ENCODE measurements at regions not wholly inside any gene's neighbourhood (a gene's known extent, or its start where the extent isn't known, plus 50 kb on each side); places are given as distances from the start of the nearest gene placed in this dataset.
A peak's percentile ranks its signal among the peaks of the same experiment; 100 is the strongest.

- Mint-ChIP-seq H3K27ac (ENCODE audit: unreplicated experiment) (no peak overlapping the region), H3K4me1 (ENCODE audit: low read depth, unreplicated experiment) (no peaks in the 10 kb centered on the region), H3K9me3 (ENCODE audit: low read depth, unreplicated experiment) (no peaks in the 10 kb centered on the region), H3K27me3 (ENCODE audit: unreplicated experiment) (no peaks in the 10 kb centered on the region), H3K4me3 (ENCODE audit: low read depth, unreplicated experiment) (no peak overlapping the region), H3K36me3 (ENCODE audit: insufficient read depth, unreplicated experiment) (no peaks in the 10 kb centered on the region)
- DNase-seq, result no peak
- intact Hi-C loops (cut with micrococcal nuclease; ENCODE audit: unreplicated experiment), result no loop called here
- TF ChIP-seq, protein P1, sequence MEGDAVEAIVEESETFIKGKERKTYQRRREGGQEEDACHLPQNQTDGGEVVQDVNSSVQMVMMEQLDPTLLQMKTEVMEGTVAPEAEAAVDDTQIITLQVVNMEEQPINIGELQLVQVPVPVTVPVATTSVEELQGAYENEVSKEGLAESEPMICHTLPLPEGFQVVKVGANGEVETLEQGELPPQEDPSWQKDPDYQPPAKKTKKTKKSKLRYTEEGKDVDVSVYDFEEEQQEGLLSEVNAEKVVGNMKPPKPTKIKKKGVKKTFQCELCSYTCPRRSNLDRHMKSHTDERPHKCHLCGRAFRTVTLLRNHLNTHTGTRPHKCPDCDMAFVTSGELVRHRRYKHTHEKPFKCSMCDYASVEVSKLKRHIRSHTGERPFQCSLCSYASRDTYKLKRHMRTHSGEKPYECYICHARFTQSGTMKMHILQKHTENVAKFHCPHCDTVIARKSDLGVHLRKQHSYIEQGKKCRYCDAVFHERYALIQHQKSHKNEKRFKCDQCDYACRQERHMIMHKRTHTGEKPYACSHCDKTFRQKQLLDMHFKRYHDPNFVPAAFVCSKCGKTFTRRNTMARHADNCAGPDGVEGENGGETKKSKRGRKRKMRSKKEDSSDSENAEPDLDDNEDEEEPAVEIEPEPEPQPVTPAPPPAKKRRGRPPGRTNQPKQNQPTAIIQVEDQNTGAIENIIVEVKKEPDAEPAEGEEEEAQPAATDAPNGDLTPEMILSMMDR (IDR thresholded peaks at IDR 0.05; ENCODE audit: unreplicated experiment), result no peak
- CTCF ChIA-PET, result interaction anchor here (1.3 kb wide), 1 partner anchor 11 kb away, joined by 3 read pairs; no protein-coding TSS in a partner anchor
- no TSS peak for BruUV-seq (replicated peaks)
These were observed 119.9 kb upstream of the PLEKHG7 start for GRCh38 chr12:92582893-92583292.

DNA sequence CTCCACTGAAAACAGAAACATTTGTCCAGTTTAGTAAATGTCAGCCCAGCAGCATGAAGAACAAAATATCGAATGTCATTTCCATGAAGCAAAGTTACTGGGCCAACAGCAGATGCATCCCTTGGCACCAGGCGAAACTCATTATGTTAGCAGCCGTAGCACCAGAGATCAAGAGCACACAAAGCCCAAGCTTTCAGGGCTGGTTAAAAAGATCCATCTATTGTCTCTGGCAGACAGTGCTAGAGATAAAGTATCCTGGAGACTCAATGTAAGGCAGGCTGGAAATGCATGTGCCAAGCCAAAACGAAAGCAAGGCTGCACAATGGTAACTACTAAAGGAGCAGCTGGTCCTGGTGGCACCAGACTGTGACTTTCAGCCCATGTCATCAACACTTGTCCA is 120.3 kb upstream of the PLEKHG7 start:
- H3K9me3 Mint-ChIP-seq (ENCODE audit: low read depth, unreplicated experiment), result no peaks in the 10 kb centered on the region
- DNase-seq, result no peak
- TF ChIP-seq, protein P1 (IDR thresholded peaks at IDR 0.05; ENCODE audit: unreplicated experiment), result no peak
- no peaks in the 10 kb centered on the region for H3K27me3 Mint-ChIP-seq (ENCODE audit: unreplicated experiment)
- no TSS peak for BruUV-seq (replicated peaks)
- CTCF ChIA-PET, result interaction anchor here (1.3 kb wide), 1 partner anchor 12 kb away, joined by 3 read pairs; no protein-coding TSS in a partner anchor
- no peaks in the 10 kb centered on the region for H3K36me3 Mint-ChIP-seq (ENCODE audit: insufficient read depth, unreplicated experiment)
- H3K4me1 Mint-ChIP-seq (ENCODE audit: low read depth, unreplicated experiment), result no peaks in the 10 kb centered on the region
- H3K4me3 Mint-ChIP-seq (ENCODE audit: low read depth, unreplicated experiment), result no peak overlapping the region
- H3K27ac Mint-ChIP-seq (ENCODE audit: unreplicated experiment), result no peak overlapping the region
- intact Hi-C loops (cut with micrococcal nuclease; ENCODE audit: unreplicated experiment), result no loop called here

DNA sequence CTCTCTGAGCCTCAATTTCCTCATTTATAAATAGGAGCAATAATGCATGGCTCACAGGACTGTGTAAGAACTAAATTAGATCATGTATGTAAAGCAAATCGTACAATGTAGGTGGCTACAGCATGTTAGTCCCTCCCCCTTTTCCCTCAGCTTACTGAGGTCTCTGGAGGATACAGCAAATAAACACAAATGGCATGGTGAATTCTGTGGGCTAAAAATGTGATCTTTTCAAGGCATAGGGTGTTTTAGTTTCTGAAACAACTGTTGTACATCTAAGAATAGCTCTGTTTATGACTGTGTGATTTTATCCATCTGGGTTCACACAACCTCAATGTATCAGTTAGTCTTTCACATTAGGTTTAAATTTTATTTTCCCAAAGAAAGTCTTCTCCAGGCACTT is 121.2 kb upstream of the PLEKHG7 start:
- TF ChIP-seq, protein P1 (IDR thresholded peaks at IDR 0.05; ENCODE audit: unreplicated experiment), result no peak
- DNase-seq, result no peak
- H3K4me3 Mint-ChIP-seq (ENCODE audit: low read depth, unreplicated experiment), result no peak overlapping the region
- CTCF ChIA-PET, result interaction anchor here (0.6 kb wide), 1 partner anchor 769 kb away, joined by 3 read pairs; no protein-coding TSS in a partner anchor
- intact Hi-C loops (cut with micrococcal nuclease; ENCODE audit: unreplicated experiment), result no loop called here
- H3K9me3 Mint-ChIP-seq (ENCODE audit: low read depth, unreplicated experiment), result no peaks in the 10 kb centered on the region
- no peaks in the 10 kb centered on the region for H3K4me1 Mint-ChIP-seq (ENCODE audit: low read depth, unreplicated experiment)
- BruUV-seq (replicated peaks), result no TSS peak
- H3K36me3 Mint-ChIP-seq (ENCODE audit: insufficient read depth, unreplicated experiment), result no peaks in the 10 kb centered on the region
- no peak overlapping the region for H3K27ac Mint-ChIP-seq (ENCODE audit: unreplicated experiment)
- no peaks in the 10 kb centered on the region for H3K27me3 Mint-ChIP-seq (ENCODE audit: unreplicated experiment)

DNA sequence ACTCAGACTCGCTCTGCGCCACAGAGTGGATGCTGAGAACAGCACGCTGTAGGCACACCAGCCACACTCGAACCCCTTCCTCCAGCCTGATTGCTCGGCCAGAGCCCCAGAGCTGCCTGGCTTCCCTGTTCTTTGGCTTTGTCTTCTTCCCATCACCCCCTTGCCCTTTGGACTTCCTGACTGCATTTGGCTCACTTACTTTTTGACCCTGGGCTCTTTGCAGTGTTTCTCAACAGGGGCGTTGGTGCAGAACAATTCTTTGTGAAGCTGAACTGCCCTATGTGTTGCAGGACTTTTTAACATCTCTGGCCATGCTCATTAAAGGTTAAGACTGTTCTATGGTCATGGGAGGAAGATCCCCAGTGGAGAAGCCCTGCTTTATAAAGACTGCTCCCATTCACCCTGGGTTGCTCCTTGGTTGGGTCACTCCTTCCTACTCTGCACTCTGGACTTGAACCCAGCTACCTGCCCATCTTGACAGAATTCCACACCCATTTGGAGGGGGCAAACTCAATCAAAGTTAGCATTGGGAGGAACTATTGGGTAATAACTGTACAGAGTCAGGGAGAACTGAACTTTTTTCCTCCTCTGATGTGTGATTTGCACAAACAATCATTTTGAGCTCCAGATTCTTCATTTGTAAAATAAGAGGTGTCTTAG is 127.7 kb upstream of the PLEKHG7 start:
- DNase-seq, result peak; percentile 30
- BruUV-seq (replicated peaks), result no TSS peak
- CTCF ChIA-PET, result interaction anchor here (0.6 to 1.2 kb wide), 4 partner anchors 33 to 1013 kb away, joined by 3 to 5 read pairs (median 4); no protein-coding TSS in a partner anchor

More for the DNA sequence above, 127.7 kb upstream of the PLEKHG7 start:
- peaks cover 21% of the 10 kb centered on the region for H3K36me3 Mint-ChIP-seq (ENCODE audit: insufficient read depth, unreplicated experiment)
- H3K4me1 Mint-ChIP-seq (ENCODE audit: low read depth, unreplicated experiment), result no peaks in the 10 kb centered on the region
- intact Hi-C loops (cut with micrococcal nuclease; ENCODE audit: unreplicated experiment), result loop anchor here (1.0 to 10.0 kb wide), 5 partner anchors 33 to 1213 kb away; no protein-coding TSS in a partner anchor
- no peaks in the 10 kb centered on the region for H3K27me3 Mint-ChIP-seq (ENCODE audit: unreplicated experiment)
- H3K9me3 Mint-ChIP-seq (ENCODE audit: low read depth, unreplicated experiment), result no peaks in the 10 kb centered on the region
- TF ChIP-seq, protein P1 (IDR thresholded peaks at IDR 0.05; ENCODE audit: unreplicated experiment), result no peak
- H3K4me3 Mint-ChIP-seq (ENCODE audit: low read depth, unreplicated experiment), result no peak overlapping the region
- peak overlapping the region; percentile 92 for H3K27ac Mint-ChIP-seq (ENCODE audit: unreplicated experiment)

Data from Calu3 (cell line).